Transverse colon (tissue), 3 donors: ENCODE measurements at regions not wholly inside any gene's neighbourhood (a gene's known extent, or its start where the extent isn't known, plus 50 kb on each side); places are given as distances from the start of the nearest gene placed in this dataset.

Experiments
- EP300 ChIP-seq: sonication (generic); formaldehyde crosslinking; IDR thresholded peaks from one replicate; pipeline ENCODE4 v1.6.1; 2017; ENCODE audit warnings: antibody characterized with exemption, low read depth
- POLR2A ChIP-seq: fragments of 450-650 bp; IDR thresholded peaks from one replicate; pipeline ENCODE4 v1.6.1; 2016; ENCODE audit warnings: antibody characterized with exemption, mild to moderate bottlenecking, moderate library complexity
- TF ChIP-seq, protein P1 (sequence below), 5 experiments: fragments of 200-600 bp in 3 of 5; fragments of 450-650 bp in 2 of 5; sonication (generic) in 3 of 5; IDR thresholded peaks; 1 replicate in 2 of 5; 2 replicates in 3 of 5; pipeline ENCODE4 v1.5.1; 2016 to 2017; ENCODE audit warnings: antibody characterized with exemption in 5 of 5, inconsistent platforms in 3 of 5, mild to moderate bottlenecking in 2 of 5, moderate library complexity in 1 of 5

DNA sequence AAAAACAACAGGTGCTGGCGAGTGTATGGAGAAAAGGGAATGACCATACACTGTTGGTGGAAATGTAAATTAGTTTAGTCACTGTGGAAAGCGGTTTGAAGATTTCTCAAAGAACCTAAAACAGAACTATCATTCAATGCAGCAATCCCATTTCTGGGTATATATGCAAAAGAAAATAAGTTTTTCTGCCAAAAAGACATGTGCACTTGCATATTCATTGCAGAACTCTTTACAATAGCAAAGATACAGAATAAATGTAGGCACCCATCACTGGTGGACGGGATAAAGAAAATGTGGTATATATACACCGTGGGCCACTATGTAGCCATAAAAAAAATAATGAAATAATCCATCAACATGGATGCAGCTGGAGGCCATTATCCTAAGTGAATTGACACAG, 105.1 kb upstream of the FSTL5 start:
- TF ChIP-seq, protein P1, sequence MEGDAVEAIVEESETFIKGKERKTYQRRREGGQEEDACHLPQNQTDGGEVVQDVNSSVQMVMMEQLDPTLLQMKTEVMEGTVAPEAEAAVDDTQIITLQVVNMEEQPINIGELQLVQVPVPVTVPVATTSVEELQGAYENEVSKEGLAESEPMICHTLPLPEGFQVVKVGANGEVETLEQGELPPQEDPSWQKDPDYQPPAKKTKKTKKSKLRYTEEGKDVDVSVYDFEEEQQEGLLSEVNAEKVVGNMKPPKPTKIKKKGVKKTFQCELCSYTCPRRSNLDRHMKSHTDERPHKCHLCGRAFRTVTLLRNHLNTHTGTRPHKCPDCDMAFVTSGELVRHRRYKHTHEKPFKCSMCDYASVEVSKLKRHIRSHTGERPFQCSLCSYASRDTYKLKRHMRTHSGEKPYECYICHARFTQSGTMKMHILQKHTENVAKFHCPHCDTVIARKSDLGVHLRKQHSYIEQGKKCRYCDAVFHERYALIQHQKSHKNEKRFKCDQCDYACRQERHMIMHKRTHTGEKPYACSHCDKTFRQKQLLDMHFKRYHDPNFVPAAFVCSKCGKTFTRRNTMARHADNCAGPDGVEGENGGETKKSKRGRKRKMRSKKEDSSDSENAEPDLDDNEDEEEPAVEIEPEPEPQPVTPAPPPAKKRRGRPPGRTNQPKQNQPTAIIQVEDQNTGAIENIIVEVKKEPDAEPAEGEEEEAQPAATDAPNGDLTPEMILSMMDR (IDR thresholded peaks at IDR 0.05), result no peak
- no peak for TF ChIP-seq EP300
- no peak for TF ChIP-seq POLR2A
